Panc1 (cell line): ENCODE measurements at regions not wholly inside any gene's neighbourhood (a gene's known extent, or its start where the extent isn't known, plus 50 kb on each side); places are given as distances from the start of the nearest gene placed in this dataset.

Source experiments
- ATAC-seq: fragments of 200-7000 bp; cut with Tn5 transposase; 2 replicates; pipeline ENCODE4 v1.9.1; 2020; ENCODE audit warnings: mild to moderate bottlenecking, moderate library complexity
- BruUV-seq: library from RNA; stranded (reverse); fragments of 400-500 nt; replicated peaks from 2 replicates; lab custom pipeline; 2021; lab: Mats Ljungman, UMichigan
- CTCF ChIA-PET: fragments of 300-600 bp; sonication (Branson Sonifier 250); formaldehyde crosslinking; loops from one replicate; lab custom pipeline; 2022; ENCODE audit warnings: antibody characterized with exemption; lab: Charles Lee
- POLR2A ChIA-PET: fragments of 300-600 bp; sonication (Branson Sonifier 250); formaldehyde crosslinking; loops from one replicate; lab custom pipeline; 2022; ENCODE audit warnings: antibody characterized with exemption; lab: Charles Lee
- DNase-seq: peaks from one replicate; pipeline ENCODE4 v3.0.0-alpha.2; 2010; ENCODE audit warnings: low read depth, low spot score
- H3K27ac ChIP-seq: 2 replicates; pipeline ENCODE4 v1.5.1; 2011; ENCODE audit warnings: mild to moderate bottlenecking, low read length, inconsistent platforms
- H3K27me3 ChIP-seq: fragments of 200-500 bp; sonication (Bioruptor generic); 2 replicates; pipeline ENCODE4 v1.6.0; 2014; ENCODE audit warnings: low read length, inconsistent platforms; ENCODE audit not compliant: control insufficient read depth, insufficient read depth
- H3K36me3 ChIP-seq: fragments of 200-500 bp; sonication (Bioruptor generic); 2 replicates; pipeline ENCODE4 v1.5.1; 2014; ENCODE audit warnings: inconsistent platforms, mild to moderate bottlenecking, low read length, moderate library complexity; ENCODE audit not compliant: control insufficient read depth, insufficient read depth
- H3K4me1 ChIP-seq: 2 replicates; pipeline ENCODE4 v1.5.1; 2011; ENCODE audit warnings: inconsistent platforms, mild to moderate bottlenecking, low read length, moderate library complexity; ENCODE audit not compliant: control insufficient read depth, insufficient read depth
- H3K4me3 ChIP-seq, 2 experiments: 2 replicates each; pipeline ENCODE4 v1.5.1; 2011 to 2012; ENCODE audit warnings: low read depth in 2 of 2, low read length in 2 of 2, mild to moderate bottlenecking in 2 of 2, inconsistent platforms in 1 of 2, moderate library complexity in 1 of 2
- H3K9me3 ChIP-seq: fragments of 200-500 bp; sonication (Bioruptor generic); 2 replicates; pipeline ENCODE4 v1.5.1; 2014; ENCODE audit warnings: low read depth, mild to moderate bottlenecking, inconsistent platforms, low read length, moderate library complexity; ENCODE audit not compliant: control insufficient read depth, insufficient read depth
- CTCF ChIP-seq: fragments of 450-650 bp; IDR thresholded peaks from 2 replicates; pipeline ENCODE4 v1.5.1; 2017; ENCODE audit warnings: mild to moderate bottlenecking
- POLR2AphosphoS5 ChIP-seq: IDR thresholded peaks from 2 replicates; pipeline ENCODE4 v1.6.1; 2012; ENCODE audit warnings: mild to moderate bottlenecking, low read depth, low read length, moderate library complexity
- SIN3A ChIP-seq: IDR thresholded peaks from 2 replicates; pipeline ENCODE4 v1.6.1; 2012; ENCODE audit warnings: low read depth, mild to moderate bottlenecking, low read length, moderate library complexity, borderline replicate concordance; ENCODE audit not compliant: insufficient read depth
- TCF7L2 ChIP-seq: IDR thresholded peaks from 2 replicates; pipeline ENCODE4 v1.6.1; 2011; ENCODE audit warnings: mild to moderate bottlenecking, low read depth, low read length, inconsistent platforms
- in situ Hi-C: cut with HindIII; loops from 2 replicates; pipeline ENCODE4 v1.10.0; 2016; ENCODE audit warnings: low sequenced_read_pairs, low pct_unique_long_range_greater_than_20kb
- intact Hi-C: fragments of 100-400 bp; cut with micrococcal nuclease; formaldehyde crosslinking; loops from one replicate; pipeline ENCODE4 v1.10.0; 2022; ENCODE audit not compliant: unreplicated experiment
- TF ChIP-seq, protein P1 (sequence below), 2 experiments: IDR thresholded peaks; 2 replicates each; pipeline ENCODE4 v1.6.1; 2011 to 2012; ENCODE audit warnings: low read depth in 2 of 2, control low read depth in 1 of 2, low read length in 1 of 2, mild to moderate bottlenecking in 1 of 2, moderate library complexity in 1 of 2; ENCODE audit not compliant: insufficient read depth in 1 of 2

DNA sequence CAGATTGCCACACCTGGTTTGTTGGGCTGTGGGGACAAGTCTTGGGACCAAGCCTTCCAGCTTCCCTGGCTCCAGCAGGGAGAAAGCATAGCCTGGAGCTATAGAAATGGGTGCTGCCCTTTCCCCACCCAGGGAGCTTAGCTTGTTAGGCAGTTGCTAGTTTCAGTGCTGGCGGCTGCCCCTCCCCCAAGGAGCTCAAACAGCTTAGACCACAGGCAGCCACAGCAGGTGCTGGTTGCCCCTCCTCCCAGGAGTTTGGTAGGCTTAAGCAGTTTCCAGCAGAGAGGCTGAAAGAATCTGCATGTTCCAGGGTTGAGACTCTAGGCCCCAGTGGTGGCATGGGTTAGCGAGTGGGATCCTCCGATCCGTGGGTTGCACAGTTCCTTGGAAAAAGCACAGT is 889.7 kb downstream of the IGSF11 start:
- no peaks in the 10 kb centered on the region for H3K36me3 ChIP-seq
- H3K9me3 ChIP-seq, result no peaks in the 10 kb centered on the region; the same call in 1 of the 2 replicates
- TF ChIP-seq CTCF, result no peak
- TF ChIP-seq TCF7L2, result no peak
- TF ChIP-seq POLR2AphosphoS5, result no peak
- TF ChIP-seq, protein P1, sequence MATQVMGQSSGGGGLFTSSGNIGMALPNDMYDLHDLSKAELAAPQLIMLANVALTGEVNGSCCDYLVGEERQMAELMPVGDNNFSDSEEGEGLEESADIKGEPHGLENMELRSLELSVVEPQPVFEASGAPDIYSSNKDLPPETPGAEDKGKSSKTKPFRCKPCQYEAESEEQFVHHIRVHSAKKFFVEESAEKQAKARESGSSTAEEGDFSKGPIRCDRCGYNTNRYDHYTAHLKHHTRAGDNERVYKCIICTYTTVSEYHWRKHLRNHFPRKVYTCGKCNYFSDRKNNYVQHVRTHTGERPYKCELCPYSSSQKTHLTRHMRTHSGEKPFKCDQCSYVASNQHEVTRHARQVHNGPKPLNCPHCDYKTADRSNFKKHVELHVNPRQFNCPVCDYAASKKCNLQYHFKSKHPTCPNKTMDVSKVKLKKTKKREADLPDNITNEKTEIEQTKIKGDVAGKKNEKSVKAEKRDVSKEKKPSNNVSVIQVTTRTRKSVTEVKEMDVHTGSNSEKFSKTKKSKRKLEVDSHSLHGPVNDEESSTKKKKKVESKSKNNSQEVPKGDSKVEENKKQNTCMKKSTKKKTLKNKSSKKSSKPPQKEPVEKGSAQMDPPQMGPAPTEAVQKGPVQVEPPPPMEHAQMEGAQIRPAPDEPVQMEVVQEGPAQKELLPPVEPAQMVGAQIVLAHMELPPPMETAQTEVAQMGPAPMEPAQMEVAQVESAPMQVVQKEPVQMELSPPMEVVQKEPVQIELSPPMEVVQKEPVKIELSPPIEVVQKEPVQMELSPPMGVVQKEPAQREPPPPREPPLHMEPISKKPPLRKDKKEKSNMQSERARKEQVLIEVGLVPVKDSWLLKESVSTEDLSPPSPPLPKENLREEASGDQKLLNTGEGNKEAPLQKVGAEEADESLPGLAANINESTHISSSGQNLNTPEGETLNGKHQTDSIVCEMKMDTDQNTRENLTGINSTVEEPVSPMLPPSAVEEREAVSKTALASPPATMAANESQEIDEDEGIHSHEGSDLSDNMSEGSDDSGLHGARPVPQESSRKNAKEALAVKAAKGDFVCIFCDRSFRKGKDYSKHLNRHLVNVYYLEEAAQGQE (IDR thresholded peaks at IDR 0.05; ENCODE audit: insufficient read depth in 1 of 2, low read depth in 2 of 2, low read length in 1 of 2), result no peak
- TF ChIP-seq SIN3A, result no peak
- ChIA-PET POLR2A (no interaction called here), CTCF (no interaction called here)
- intact Hi-C loops, result no loop called here
- in situ Hi-C loops, result no loop called here
- BruUV-seq, result no TSS peak
- H3K4me3 ChIP-seq, result no peak overlapping the region
- H3K4me1 ChIP-seq, result no peaks in the 10 kb centered on the region
- DNase-seq (no peak), ATAC-seq (no peak)
- no peaks in the 10 kb centered on the region for H3K27me3 ChIP-seq
- no peak overlapping the region for H3K27ac ChIP-seq

- in situ Hi-C loops, result no loop called here
- peaks cover 18% of the 10 kb centered on the region for H3K9me3 ChIP-seq
- DNase-seq, result no peak
- intact Hi-C loops, result no loop called here
- H3K36me3 ChIP-seq, result no peaks in the 10 kb centered on the region
- H3K4me3 ChIP-seq, result no peak overlapping the region
- no peaks in the 10 kb centered on the region for H3K4me1 ChIP-seq
- BruUV-seq, result no TSS peak
- POLR2A ChIA-PET, result no interaction called here
- no peak for ATAC-seq
- no peak for TF ChIP-seq SIN3A
- TF ChIP-seq POLR2AphosphoS5, result no peak
- no peak for TF ChIP-seq TCF7L2
- TF ChIP-seq, protein P1 (IDR thresholded peaks at IDR 0.05; ENCODE audit: insufficient read depth in 1 of 2, low read depth in 2 of 2, low read length in 1 of 2), result no peak
- no peaks in the 10 kb centered on the region for H3K27me3 ChIP-seq
- CTCF ChIA-PET, result no interaction called here
- no peak overlapping the region for H3K27ac ChIP-seq
Measured at GRCh38 chr3:118146658-118147375, 887.8 kb downstream of the IGSF11 start.
